ENCODE measurements at regions not wholly inside any gene's neighbourhood (a gene's known extent, or its start where the extent isn't known, plus 50 kb on each side); places are given as distances from the start of the nearest gene placed in this dataset.

GRCh38 chr6:86537292-86537861 is 400.0 kb upstream of the HTR1E start:
- no peaks in the 10 kb centered on the region for H4K20me1 ChIP-seq (ENCODE audit: control insufficient read depth, insufficient read depth, insufficient read length)
- H3K4me1 ChIP-seq (ENCODE audit: insufficient read depth, low read length), result no peaks in the 10 kb centered on the region
- H3T11ph ChIP-seq (ENCODE audit: low read length), result no peak overlapping the region
- H2BK120ac ChIP-seq (ENCODE audit: low read depth, low read length, poor library complexity, severe bottlenecking), result no peak overlapping the region
- no peak overlapping the region; a peak in 1 of 7 replicates for H3K27ac Mint-ChIP-seq
- H4K8ac ChIP-seq (replicated peaks; ENCODE audit: insufficient read length, low read depth, low read length), result no peak overlapping the region
- no peak overlapping the region for H4K5ac ChIP-seq (ENCODE audit: insufficient read length, low read depth, low read length)
- H2AK5ac ChIP-seq (ENCODE audit: insufficient read length, low read length), result no peak overlapping the region
- H3K9me3 Mint-ChIP-seq, result no peaks in the 10 kb centered on the region; a peak in 2 of 5 replicates
- H3K56ac ChIP-seq (ENCODE audit: insufficient read length, low read depth, low read length), result no peak overlapping the region
- WGBS (ENCODE audit: extremely low coverage, insufficient read length, low lambda C conversion rate), result no CpG with 5 or more reads among the region's 2 CpGs
- H3K4ac ChIP-seq (ENCODE audit: low read depth, low read length), result no peak overlapping the region
- H2BK5ac ChIP-seq (ENCODE audit: insufficient read length, low read length), result no peak overlapping the region
- no peaks in the 10 kb centered on the region for H3K4me1 Mint-ChIP-seq
- no peak overlapping the region for H2BK20ac ChIP-seq (ENCODE audit: low read depth, low read length, poor library complexity, severe bottlenecking)
- no peak overlapping the region for H3K14ac ChIP-seq (ENCODE audit: insufficient read depth, low read length)
- no peaks in the 10 kb centered on the region; the same call in 1 of the 2 replicates for H3K27me3 Mint-ChIP-seq (ENCODE audit: low read depth)
- no peaks in the 10 kb centered on the region for H3K23me2 ChIP-seq (ENCODE audit: insufficient read length, low read depth, low read length, poor library complexity, severe bottlenecking)
- H3K36me3 Mint-ChIP-seq (ENCODE audit: insufficient read depth in 1 of 3, low read depth in 3 of 3), result no peaks in the 10 kb centered on the region; a peak in 1 of 7 replicates
- no peak overlapping the region for H2BK15ac ChIP-seq (ENCODE audit: low read depth, low read length)
- no peak overlapping the region for H2BK12ac ChIP-seq (ENCODE audit: insufficient read length, low read depth, low read length)
- H2AFZ ChIP-seq (ENCODE audit: low read length), result no peak overlapping the region
- H4K91ac ChIP-seq (ENCODE audit: insufficient read length, low read depth, low read length), result no peak overlapping the region
- no peak for DNase-seq
- H3K79me1 ChIP-seq (ENCODE audit: insufficient read depth, low read depth, low read length, poor library complexity, severe bottlenecking), result no peaks in the 10 kb centered on the region
- H3K4me3 Mint-ChIP-seq, result no peak overlapping the region
- TF ChIP-seq, protein P1, sequence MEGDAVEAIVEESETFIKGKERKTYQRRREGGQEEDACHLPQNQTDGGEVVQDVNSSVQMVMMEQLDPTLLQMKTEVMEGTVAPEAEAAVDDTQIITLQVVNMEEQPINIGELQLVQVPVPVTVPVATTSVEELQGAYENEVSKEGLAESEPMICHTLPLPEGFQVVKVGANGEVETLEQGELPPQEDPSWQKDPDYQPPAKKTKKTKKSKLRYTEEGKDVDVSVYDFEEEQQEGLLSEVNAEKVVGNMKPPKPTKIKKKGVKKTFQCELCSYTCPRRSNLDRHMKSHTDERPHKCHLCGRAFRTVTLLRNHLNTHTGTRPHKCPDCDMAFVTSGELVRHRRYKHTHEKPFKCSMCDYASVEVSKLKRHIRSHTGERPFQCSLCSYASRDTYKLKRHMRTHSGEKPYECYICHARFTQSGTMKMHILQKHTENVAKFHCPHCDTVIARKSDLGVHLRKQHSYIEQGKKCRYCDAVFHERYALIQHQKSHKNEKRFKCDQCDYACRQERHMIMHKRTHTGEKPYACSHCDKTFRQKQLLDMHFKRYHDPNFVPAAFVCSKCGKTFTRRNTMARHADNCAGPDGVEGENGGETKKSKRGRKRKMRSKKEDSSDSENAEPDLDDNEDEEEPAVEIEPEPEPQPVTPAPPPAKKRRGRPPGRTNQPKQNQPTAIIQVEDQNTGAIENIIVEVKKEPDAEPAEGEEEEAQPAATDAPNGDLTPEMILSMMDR (conservative IDR thresholded peaks at IDR 0.05), result no peak
- H3K18ac ChIP-seq (ENCODE audit: insufficient read length, low read depth, low read length), result no peak overlapping the region
- no peak overlapping the region for H3K4me2 ChIP-seq (ENCODE audit: insufficient read depth, insufficient read length, low read length)
- no peaks in the 10 kb centered on the region for H3K9me3 ChIP-seq (ENCODE audit: control insufficient read depth, low read depth, low read length)
- no peaks in the 10 kb centered on the region for H3K27me3 ChIP-seq (ENCODE audit: insufficient read depth, low read length)
- H3K79me2 ChIP-seq (ENCODE audit: insufficient read depth, low read length), result no peaks in the 10 kb centered on the region
- H3K23ac ChIP-seq (ENCODE audit: insufficient read length, low read depth, low read length), result no peak overlapping the region
- H3K9ac ChIP-seq (ENCODE audit: extremely low read depth, insufficient read length, low read length), result no peak overlapping the region
- H3K27ac ChIP-seq (ENCODE audit: insufficient read length, low read depth, low read length), result no peak overlapping the region
